Tibial nerve (tissue), 4 donors: ENCODE measurements at regions not wholly inside any gene's neighbourhood (a gene's known extent, or its start where the extent isn't known, plus 50 kb on each side); places are given as distances from the start of the nearest gene placed in this dataset.

ENCODE experiments used
- CTCF ChIP-seq, 5 experiments: fragments of 200-600 bp in 3 of 5; fragments of 450-650 bp in 2 of 5; sonication (generic) in 3 of 5; IDR thresholded peaks; one replicate each; pipeline ENCODE4 v1.5.1; 2016 to 2019; ENCODE audit warnings: antibody characterized with exemption in 5 of 5, mild to moderate bottlenecking in 3 of 5, moderate library complexity in 2 of 5
- EP300 ChIP-seq, 2 donors: sonication (generic); formaldehyde crosslinking; IDR thresholded peaks; one replicate each; pipeline ENCODE4 v1.6.1; 2017; ENCODE audit warnings: antibody characterized with exemption in 2 of 2, mild to moderate bottlenecking in 1 of 2
- POLR2A ChIP-seq, 2 donors: fragments of 450-650 bp; IDR thresholded peaks; one replicate each; pipeline ENCODE4 v1.6.1; 2017; ENCODE audit warnings: antibody characterized with exemption in 2 of 2, mild to moderate bottlenecking in 2 of 2, moderate library complexity in 2 of 2

DNA sequence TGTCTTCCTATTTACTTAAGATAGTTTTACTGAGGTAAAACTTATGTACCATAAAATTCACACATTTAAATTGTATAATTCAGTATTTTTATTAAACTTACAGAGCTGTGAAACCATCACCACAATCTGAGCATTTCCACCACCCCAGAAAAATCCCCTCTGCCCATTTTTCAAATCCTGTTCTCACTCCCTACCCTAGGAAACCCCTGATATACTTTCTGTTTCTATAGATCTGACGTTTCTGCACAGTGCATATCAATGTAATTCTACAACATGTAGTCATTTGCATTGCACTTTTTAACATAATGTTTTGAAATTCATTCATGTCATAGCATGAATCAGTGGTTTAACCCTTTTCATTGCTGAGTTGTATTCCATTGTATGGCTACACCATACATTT lies 96.7 kb upstream of the OPRM1 start:
- TF ChIP-seq CTCF (IDR thresholded peaks at IDR 0.05): no peak
- no peak for TF ChIP-seq POLR2A (IDR thresholded peaks at IDR 0.05)
- no peak for TF ChIP-seq EP300 (IDR thresholded peaks at IDR 0.05)
